Fibroblast of the aortic adventitia (primary cell): ENCODE measurements at regions not wholly inside any gene's neighbourhood (a gene's known extent, or its start where the extent isn't known, plus 50 kb on each side); places are given as distances from the start of the nearest gene placed in this dataset.
"Not testable (repeated sequence)": the region's sequence is repeated elsewhere in the genome, so short reads cannot be mapped to it uniquely, and the experiment has no call there.

Experiments
- DNase-seq: peaks from one replicate; pipeline ENCODE4 v3.0.0-alpha.2; 2010; ENCODE audit warnings: low read depth
- H3K4me3 ChIP-seq: 2 replicates; pipeline ENCODE4 v1.5.1; 2011; ENCODE audit warnings: low read depth, mild to moderate bottlenecking, control low read depth, low read length, moderate library complexity
- TF ChIP-seq, protein P1 (sequence below): IDR thresholded peaks from 2 replicates; pipeline ENCODE4 v1.5.1; 2011; ENCODE audit warnings: mild to moderate bottlenecking, low read length, control low read depth, inconsistent platforms; ENCODE audit not compliant: insufficient read depth

- no peak overlapping the region for H3K4me3 ChIP-seq
- DNase-seq, result no peak
- TF ChIP-seq, protein P1, sequence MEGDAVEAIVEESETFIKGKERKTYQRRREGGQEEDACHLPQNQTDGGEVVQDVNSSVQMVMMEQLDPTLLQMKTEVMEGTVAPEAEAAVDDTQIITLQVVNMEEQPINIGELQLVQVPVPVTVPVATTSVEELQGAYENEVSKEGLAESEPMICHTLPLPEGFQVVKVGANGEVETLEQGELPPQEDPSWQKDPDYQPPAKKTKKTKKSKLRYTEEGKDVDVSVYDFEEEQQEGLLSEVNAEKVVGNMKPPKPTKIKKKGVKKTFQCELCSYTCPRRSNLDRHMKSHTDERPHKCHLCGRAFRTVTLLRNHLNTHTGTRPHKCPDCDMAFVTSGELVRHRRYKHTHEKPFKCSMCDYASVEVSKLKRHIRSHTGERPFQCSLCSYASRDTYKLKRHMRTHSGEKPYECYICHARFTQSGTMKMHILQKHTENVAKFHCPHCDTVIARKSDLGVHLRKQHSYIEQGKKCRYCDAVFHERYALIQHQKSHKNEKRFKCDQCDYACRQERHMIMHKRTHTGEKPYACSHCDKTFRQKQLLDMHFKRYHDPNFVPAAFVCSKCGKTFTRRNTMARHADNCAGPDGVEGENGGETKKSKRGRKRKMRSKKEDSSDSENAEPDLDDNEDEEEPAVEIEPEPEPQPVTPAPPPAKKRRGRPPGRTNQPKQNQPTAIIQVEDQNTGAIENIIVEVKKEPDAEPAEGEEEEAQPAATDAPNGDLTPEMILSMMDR, result no peak
Measured at GRCh38 chr20:53783768-53784167, 190.1 kb upstream of the ZNF217 start.

DNA sequence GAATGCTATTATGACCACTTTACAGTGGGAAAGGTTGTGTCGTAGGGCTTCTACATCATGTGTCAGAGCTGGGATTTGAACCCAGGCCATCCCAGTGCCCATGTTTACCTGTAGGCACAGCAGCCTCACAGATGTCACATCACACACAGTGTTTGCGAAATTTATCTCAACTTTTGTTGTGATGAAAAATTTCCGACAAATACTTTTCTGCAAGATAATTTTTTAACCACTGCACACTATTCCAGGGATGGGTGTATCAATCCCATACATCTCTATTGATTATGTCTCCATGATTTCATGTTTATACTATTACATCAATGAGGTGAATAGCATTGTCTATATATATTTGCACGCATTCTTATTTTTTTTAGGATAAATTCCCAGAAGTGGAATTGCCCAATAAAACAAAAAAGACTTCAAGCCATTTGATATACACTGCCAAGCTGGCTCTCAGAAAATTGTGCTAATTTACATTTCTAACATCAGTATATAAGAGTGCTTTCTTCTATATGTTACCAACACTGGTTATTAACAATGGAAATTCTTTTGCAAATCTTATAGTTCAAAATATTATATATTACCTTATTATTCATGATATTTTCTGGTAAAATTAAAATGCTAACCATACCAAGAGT lies 189.1 kb upstream of the ZNF217 start:
- TF ChIP-seq, protein P1, result no peak
- H3K4me3 ChIP-seq, result no peak overlapping the region
- no peak for DNase-seq

DNA sequence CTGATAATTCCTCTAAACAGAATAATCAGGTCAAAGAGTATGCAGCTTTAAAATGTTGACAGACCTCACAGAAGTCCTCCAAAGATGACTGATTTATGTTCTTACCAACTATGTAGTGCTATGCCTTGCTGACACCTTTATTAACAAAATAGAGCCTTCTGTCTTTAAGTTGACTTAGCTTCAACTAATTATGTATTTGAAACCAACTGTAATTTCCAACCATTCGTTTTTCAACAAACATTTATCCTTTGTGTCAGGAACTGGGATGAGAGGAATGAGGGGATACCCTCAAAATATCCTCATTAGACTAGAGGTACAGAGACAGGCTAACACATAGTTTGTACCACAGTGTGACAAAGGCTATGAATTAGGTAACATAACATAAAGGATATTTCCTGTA lies 186.2 kb upstream of the ZNF217 start:
- no peak overlapping the region for H3K4me3 ChIP-seq
- TF ChIP-seq, protein P1, result no peak
- no peak for DNase-seq

DNA sequence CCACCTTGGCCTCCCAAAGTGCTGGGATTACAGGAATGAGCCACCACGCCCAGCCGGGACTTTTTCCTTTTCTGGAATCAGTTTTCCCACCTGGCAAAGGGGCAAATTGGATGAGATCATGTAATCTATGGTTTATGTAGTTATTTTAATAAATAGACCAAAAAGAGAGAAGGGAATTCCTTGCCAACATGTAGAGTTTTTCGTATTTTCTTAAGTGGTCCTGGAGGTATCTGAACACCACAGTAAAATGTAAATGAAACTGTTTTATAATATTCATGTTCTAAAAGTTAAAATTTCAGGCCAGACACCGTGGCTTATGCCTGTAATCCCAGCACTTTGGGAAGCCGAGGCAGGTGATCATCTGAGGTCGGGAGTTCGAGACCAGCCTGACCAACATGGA lies 185.1 kb upstream of the ZNF217 start:
- no peak overlapping the region for H3K4me3 ChIP-seq
- DNase-seq, result no peak

DNA sequence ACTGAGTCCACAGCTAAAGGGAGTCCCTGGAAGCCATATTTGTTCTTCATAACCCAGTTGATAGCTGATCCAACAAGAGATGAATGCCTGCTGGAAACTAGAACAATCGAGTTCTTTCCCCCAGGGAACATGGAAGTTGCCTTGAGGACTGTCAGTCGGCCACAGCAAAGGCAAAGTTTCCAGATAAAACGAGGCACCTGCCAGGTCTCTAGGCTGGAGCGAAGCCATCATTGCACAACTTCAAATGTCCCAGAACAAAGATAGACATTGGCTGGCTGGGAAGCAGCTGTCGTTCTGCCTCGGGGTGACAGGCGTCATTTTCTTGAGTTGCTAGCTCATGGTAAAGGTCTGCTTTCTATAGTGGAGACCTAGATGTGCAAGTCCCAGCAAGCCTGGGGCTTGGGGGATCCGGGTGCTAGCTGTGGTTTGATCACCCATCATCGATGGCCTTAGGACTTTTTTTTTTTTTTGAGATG lies 184.4 kb upstream of the ZNF217 start:
- TF ChIP-seq, protein P1, result no peak
- no peak for DNase-seq
- H3K4me3 ChIP-seq, result no peak overlapping the region

More for the DNA sequence above, 185.1 kb upstream of the ZNF217 start:
- TF ChIP-seq, protein P1, result no peak

GRCh38 chr20:53777402-53777801 lies 183.8 kb upstream of the ZNF217 start:
- H3K4me3 ChIP-seq, result not testable (repeated sequence)

GRCh38 chr20:53776858-53777257 lies 183.2 kb upstream of the ZNF217 start:
- DNase-seq, result no peak
- no peak overlapping the region for H3K4me3 ChIP-seq
- TF ChIP-seq, protein P1, result no peak

More at GRCh38 chr20:53777402-53777801, 183.8 kb upstream of the ZNF217 start:
- DNase-seq, result not testable (repeated sequence)
